Fibroblast of peridontal ligament (primary cell): ENCODE measurements at regions not wholly inside any gene's neighbourhood (a gene's known extent, or its start where the extent isn't known, plus 50 kb on each side); places are given as distances from the start of the nearest gene placed in this dataset.

Experiments
- DNase-seq: peaks from one replicate; pipeline ENCODE4 v3.0.0-alpha.2; 2010; ENCODE audit errors: extremely low read depth

GRCh38 chr13:77480066-77480465 lies 55.4 kb upstream of the SCEL start:
- DNase-seq: no peak

- no peak for DNase-seq
Measured at GRCh38 chr13:77479326-77479725, 56.2 kb upstream of the SCEL start.

GRCh38 chr13:77477299-77477848 lies 58.1 kb upstream of the SCEL start:
- peak; percentile 2 for DNase-seq

- DNase-seq: no peak
Measured at GRCh38 chr13:77476456-77476855, 59.0 kb upstream of the SCEL start.

- no peak for DNase-seq
Measured at GRCh38 chr13:77475345-77476084, 60.0 kb upstream of the SCEL start.

GRCh38 chr13:77470986-77471385 lies 64.5 kb upstream of the SCEL start:
- DNase-seq: no peak

- no peak for DNase-seq
Measured at GRCh38 chr13:77466753-77467422, 68.6 kb upstream of the SCEL start.

- DNase-seq: no peak
Measured at GRCh38 chr13:77465603-77466195, 69.8 kb upstream of the SCEL start.

- DNase-seq: no peak
Measured at GRCh38 chr13:77460195-77460594, 75.3 kb upstream of the SCEL start.

- no peak for DNase-seq
Measured at GRCh38 chr13:77459592-77459991, 75.9 kb upstream of the SCEL start.

GRCh38 chr13:77458736-77459135 lies 76.8 kb upstream of the SCEL start:
- no peak for DNase-seq

GRCh38 chr13:77457966-77458365 lies 77.5 kb upstream of the SCEL start:
- no peak for DNase-seq

GRCh38 chr13:77456271-77456670 lies 79.2 kb upstream of the SCEL start:
- DNase-seq: no peak

GRCh38 chr13:77449265-77449664 lies 86.2 kb upstream of the SCEL start:
- no peak for DNase-seq

- no peak for DNase-seq
Measured at GRCh38 chr13:77448689-77449088, 86.8 kb upstream of the SCEL start.

- DNase-seq: no peak
Measured at GRCh38 chr13:77443511-77443910, 92.0 kb upstream of the SCEL start.

- no peak for DNase-seq
Measured at GRCh38 chr13:77437267-77437666, 98.2 kb upstream of the SCEL start.

- DNase-seq: no peak
Measured at GRCh38 chr13:77434289-77434688, 101.2 kb upstream of the SCEL start.

GRCh38 chr13:77431449-77431848 lies 104.1 kb upstream of the SCEL start:
- DNase-seq: no peak

- DNase-seq: no peak
Measured at GRCh38 chr13:77430377-77430951, 103.6 kb upstream of the MYCBP2 start.

GRCh38 chr13:77429320-77430142 lies 102.6 kb upstream of the MYCBP2 start:
- DNase-seq: peak; percentile 1

GRCh38 chr13:77425705-77426104 lies 98.8 kb upstream of the MYCBP2 start:
- DNase-seq: no peak
